NCI-H1436 treated with DMSO at 0.1 percent for 48 hours (cell line): ENCODE measurements at regions not wholly inside any gene's neighbourhood (a gene's known extent, or its start where the extent isn't known, plus 50 kb on each side); places are given as distances from the start of the nearest gene placed in this dataset.

Experiments
- DNase-seq: peaks from one replicate; lab custom pipeline; 2025; lab: John Stamatoyannopoulos, UW

- DNase-seq: no peak
Observed at GRCh38 chr2:216553482-216554240, 55.0 kb downstream of the RPL37A start.

GRCh38 chr2:216554286-216554685 is 55.6 kb downstream of the RPL37A start:
- no peak for DNase-seq

GRCh38 chr2:216554755-216555154 is 56.1 kb downstream of the RPL37A start:
- DNase-seq: no peak

- peak; percentile 52 for DNase-seq
Observed at GRCh38 chr2:216555274-216555673, 56.6 kb downstream of the RPL37A start.

GRCh38 chr2:216556202-216556601 is 57.6 kb downstream of the RPL37A start:
- DNase-seq: no peak

GRCh38 chr2:216557413-216557812 is 58.8 kb downstream of the RPL37A start:
- no peak for DNase-seq

GRCh38 chr2:216557820-216558219 is 59.2 kb downstream of the RPL37A start:
- no peak for DNase-seq

GRCh38 chr2:216559625-216560156 is 61.0 kb downstream of the RPL37A start:
- DNase-seq: no peak

GRCh38 chr2:216560838-216561270 is 62.2 kb downstream of the RPL37A start:
- no peak for DNase-seq

GRCh38 chr2:216562696-216563435 is 64.2 kb downstream of the RPL37A start:
- DNase-seq: no peak

- no peak for DNase-seq
Observed at GRCh38 chr2:216563646-216564045, 65.0 kb downstream of the RPL37A start.

GRCh38 chr2:216564611-216565010 is 66.0 kb downstream of the RPL37A start:
- no peak for DNase-seq

- DNase-seq: no peak
Observed at GRCh38 chr2:216565956-216566355, 67.3 kb upstream of the IGFBP2 start.

- DNase-seq: no peak
Observed at GRCh38 chr2:216568576-216568975, 64.6 kb upstream of the IGFBP2 start.

- no peak for DNase-seq
Observed at GRCh38 chr2:216569765-216570164, 63.5 kb upstream of the IGFBP2 start.

- no peak for DNase-seq
Observed at GRCh38 chr2:216570357-216570756, 62.9 kb upstream of the IGFBP2 start.

GRCh38 chr2:216571178-216571908 is 61.9 kb upstream of the IGFBP2 start:
- DNase-seq: no peak

GRCh38 chr2:216571909-216572513 is 61.2 kb upstream of the IGFBP2 start:
- no peak for DNase-seq

GRCh38 chr2:216572582-216573578 is 60.3 kb upstream of the IGFBP2 start:
- no peak for DNase-seq

GRCh38 chr2:216574046-216574445 is 59.2 kb upstream of the IGFBP2 start:
- DNase-seq: no peak

GRCh38 chr2:216574586-216574985 is 58.6 kb upstream of the IGFBP2 start:
- no peak for DNase-seq
